ENCODE measurements at regions not wholly inside any gene's neighbourhood (a gene's known extent, or its start where the extent isn't known, plus 50 kb on each side); places are given as distances from the start of the nearest gene placed in this dataset.
"Not testable (repeated sequence)": the region's sequence is repeated elsewhere in the genome, so short reads cannot be mapped to it uniquely, and the experiment has no call there.

- Mint-ChIP-seq H3K9me3 (peaks cover 1% of the 10 kb centered on the region), H3K4me3 (no peak overlapping the region), H3K27ac (no peak overlapping the region), H3K36me3 (ENCODE audit: low read depth) (no peaks in the 10 kb centered on the region), H3K4me1 (no peaks in the 10 kb centered on the region), H3K27me3 (peaks cover 20% of the 10 kb centered on the region)
- no peak for ATAC-seq (replicated peaks)
Observed at GRCh38 chr5:108587821-108588220, 159.9 kb upstream of the FER start.

DNA sequence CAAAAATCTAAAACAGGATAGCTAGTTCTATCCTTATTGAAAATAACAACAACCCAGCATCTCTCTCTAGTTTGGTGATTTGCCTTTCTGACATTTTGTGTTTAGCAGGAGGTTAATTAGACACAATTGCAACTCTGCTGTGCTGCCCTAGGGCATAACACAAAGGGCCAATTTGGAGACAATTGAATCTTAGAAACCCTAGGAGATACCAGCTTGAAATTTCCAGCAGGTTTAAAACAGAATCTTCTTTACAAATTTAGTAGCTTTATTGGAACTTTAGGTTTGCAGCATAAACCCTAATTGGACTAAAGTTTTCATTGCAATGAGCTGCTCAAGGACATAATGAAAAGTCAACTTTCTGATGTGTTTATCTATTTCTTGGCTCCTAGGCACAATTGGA lies 166.7 kb upstream of the FER start:
- Mint-ChIP-seq H3K4me1 (no peaks in the 10 kb centered on the region), H3K4me3 (no peak overlapping the region), H3K27me3 (peaks cover 22% of the 10 kb centered on the region), H3K9me3 (no peaks in the 10 kb centered on the region), H3K27ac (no peak overlapping the region), H3K36me3 (ENCODE audit: low read depth) (no peaks in the 10 kb centered on the region)
- ATAC-seq (replicated peaks): no peak

DNA sequence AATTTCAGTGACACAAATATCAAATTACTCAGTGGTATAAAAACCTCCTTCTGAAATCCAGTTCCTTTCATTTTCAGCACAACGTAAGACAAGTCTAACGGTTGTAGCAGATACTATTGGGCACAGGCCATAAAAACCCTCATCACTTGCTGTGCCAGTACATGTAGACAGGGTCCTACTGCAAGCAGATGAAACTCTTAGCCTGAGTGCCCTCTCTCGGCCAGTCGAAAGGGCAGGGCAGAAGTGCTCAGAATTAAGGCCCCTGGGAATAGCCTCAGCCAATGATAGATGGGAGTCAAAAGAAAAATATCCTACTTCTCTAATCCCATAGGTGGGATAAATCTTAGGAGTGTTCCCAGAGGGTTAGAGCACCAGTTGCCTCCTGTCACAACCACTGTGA lies 168.5 kb upstream of the FER start:
- no peaks in the 10 kb centered on the region for H3K36me3 Mint-ChIP-seq (ENCODE audit: low read depth)
- no peaks in the 10 kb centered on the region for H3K4me1 Mint-ChIP-seq
- H3K4me3 Mint-ChIP-seq: no peak overlapping the region
- H3K27ac Mint-ChIP-seq: no peak overlapping the region
- H3K9me3 Mint-ChIP-seq: no peaks in the 10 kb centered on the region
- peaks cover 18% of the 10 kb centered on the region for H3K27me3 Mint-ChIP-seq
- no peak for ATAC-seq (replicated peaks)

DNA sequence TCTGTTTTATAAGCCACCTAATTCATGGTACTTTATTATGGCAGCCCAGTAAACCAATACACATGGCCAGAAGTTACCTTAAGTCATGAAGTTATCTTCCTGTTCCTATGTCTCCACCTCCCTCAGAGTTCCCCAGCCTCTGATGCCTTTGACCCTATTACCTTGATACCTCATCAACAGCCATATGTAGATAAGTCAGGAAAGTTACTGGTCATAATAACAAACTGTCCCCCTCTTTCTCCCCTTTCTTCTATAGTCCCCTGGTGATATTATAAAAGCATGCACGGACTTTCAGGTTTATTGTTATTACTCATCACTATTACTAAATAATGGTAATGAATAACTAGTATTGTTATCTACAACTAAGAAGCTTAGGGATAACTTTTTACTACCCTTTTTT lies 168.9 kb upstream of the FER start:
- H3K27me3 Mint-ChIP-seq: peaks cover 18% of the 10 kb centered on the region
- H3K4me1 Mint-ChIP-seq: no peaks in the 10 kb centered on the region
- H3K27ac Mint-ChIP-seq: no peak overlapping the region
- no peak for ATAC-seq (replicated peaks)
- H3K4me3 Mint-ChIP-seq: no peak overlapping the region
- no peaks in the 10 kb centered on the region for H3K9me3 Mint-ChIP-seq
- no peaks in the 10 kb centered on the region for H3K36me3 Mint-ChIP-seq (ENCODE audit: low read depth)

DNA sequence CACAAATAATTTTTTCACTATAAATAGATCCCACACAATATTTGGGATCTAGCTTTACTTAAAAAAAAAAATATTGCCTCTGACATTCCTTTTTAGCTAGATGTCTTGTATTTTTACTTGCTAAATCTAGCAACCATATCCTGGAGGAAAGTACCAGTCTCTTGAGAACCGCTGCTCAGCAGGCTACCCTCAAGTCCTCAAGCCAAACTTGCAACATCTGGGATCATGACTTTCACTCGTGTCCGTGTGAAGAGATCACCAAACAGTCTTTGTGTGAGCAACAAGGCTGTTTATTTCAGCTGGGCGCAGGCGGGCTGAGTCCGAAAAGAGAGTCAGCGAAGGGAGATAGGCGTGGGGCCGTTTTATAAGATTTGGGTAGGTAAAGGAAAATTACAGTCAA lies 180.3 kb upstream of the FER start:
- no peaks in the 10 kb centered on the region for H3K4me1 Mint-ChIP-seq
- ATAC-seq (replicated peaks): no peak
- no peak overlapping the region for H3K27ac Mint-ChIP-seq
- H3K9me3 Mint-ChIP-seq: no peaks in the 10 kb centered on the region
- no peaks in the 10 kb centered on the region for H3K36me3 Mint-ChIP-seq (ENCODE audit: low read depth)
- H3K27me3 Mint-ChIP-seq: peaks cover under 1% of the 10 kb centered on the region
- no peak overlapping the region for H3K4me3 Mint-ChIP-seq

DNA sequence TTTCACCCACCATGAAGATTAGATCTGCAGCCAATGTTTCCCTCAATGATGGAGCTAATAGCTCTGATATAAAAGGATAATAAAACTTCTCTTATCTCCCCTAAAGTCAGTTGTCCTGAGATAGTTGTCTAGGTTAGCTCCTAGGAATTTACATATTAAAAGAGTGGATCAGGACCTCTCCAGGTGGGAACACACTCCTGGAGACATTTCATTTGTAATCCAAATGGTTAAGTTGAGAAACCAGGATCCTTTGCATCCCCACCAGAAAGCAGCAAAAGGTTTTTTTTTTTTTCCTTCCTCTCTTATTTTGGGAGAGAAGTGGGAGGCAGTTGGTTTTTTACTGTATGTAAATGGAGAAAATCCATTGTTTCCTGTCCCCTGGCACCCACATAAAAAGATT lies 182.5 kb upstream of the FBXL17 start:
- Mint-ChIP-seq H3K4me3 (no peak overlapping the region), H3K4me1 (no peaks in the 10 kb centered on the region), H3K36me3 (ENCODE audit: low read depth) (no peaks in the 10 kb centered on the region), H3K9me3 (no peaks in the 10 kb centered on the region), H3K27me3 (no peaks in the 10 kb centered on the region), H3K27ac (no peak overlapping the region)
- no peak for ATAC-seq (replicated peaks)

- no peaks in the 10 kb centered on the region for H3K4me1 Mint-ChIP-seq
- ATAC-seq (replicated peaks): no peak
- H3K27ac Mint-ChIP-seq: no peak overlapping the region
- H3K9me3 Mint-ChIP-seq: no peaks in the 10 kb centered on the region
- no peaks in the 10 kb centered on the region for H3K36me3 Mint-ChIP-seq (ENCODE audit: low read depth)
- H3K4me3 Mint-ChIP-seq: no peak overlapping the region
- no peaks in the 10 kb centered on the region for H3K27me3 Mint-ChIP-seq
Observed at GRCh38 chr5:108562205-108562454, 180.2 kb upstream of the FBXL17 start.

DNA sequence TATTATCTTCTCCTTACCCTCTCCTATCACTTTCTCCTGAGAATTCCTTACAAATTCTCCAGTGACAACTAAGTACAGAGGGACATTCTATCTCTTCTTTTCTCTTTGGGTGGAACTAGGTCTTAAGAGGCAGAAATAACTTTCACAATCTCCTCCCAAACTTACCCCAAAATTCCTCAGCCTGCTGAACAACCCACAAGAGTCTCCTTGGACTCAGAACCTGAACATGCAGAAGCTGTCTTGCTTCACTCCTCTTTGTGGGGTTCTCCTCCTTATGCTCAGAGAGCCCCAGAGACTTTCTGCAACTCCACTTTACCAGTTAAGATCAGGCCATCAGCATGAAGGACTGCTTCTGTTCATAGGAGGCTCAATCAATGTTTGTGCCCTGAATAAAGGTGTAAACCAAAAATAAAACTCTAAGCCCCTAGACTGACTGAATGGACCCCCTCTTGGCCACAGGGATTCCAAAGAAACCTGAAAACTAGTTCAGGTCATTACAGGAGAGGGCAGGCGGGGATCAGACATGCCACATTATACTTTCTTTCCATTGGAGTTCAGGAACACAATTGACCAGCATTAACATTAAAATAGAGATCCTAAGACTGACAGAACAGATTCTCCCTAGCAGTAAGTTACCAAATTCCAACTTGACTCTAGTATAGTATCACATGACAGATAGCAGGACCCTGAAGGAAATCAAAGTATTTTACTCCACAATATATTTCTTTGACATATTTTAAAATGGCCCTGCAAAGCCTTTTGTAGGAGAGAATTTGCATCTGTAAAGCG lies 179.7 kb upstream of the FBXL17 start:
- no peaks in the 10 kb centered on the region for H3K4me1 Mint-ChIP-seq
- ATAC-seq (replicated peaks): no peak
- no peaks in the 10 kb centered on the region for H3K36me3 Mint-ChIP-seq (ENCODE audit: low read depth)
- H3K4me3 Mint-ChIP-seq: no peak overlapping the region
- no peaks in the 10 kb centered on the region for H3K9me3 Mint-ChIP-seq
- no peaks in the 10 kb centered on the region for H3K27me3 Mint-ChIP-seq
- H3K27ac Mint-ChIP-seq: no peak overlapping the region

DNA sequence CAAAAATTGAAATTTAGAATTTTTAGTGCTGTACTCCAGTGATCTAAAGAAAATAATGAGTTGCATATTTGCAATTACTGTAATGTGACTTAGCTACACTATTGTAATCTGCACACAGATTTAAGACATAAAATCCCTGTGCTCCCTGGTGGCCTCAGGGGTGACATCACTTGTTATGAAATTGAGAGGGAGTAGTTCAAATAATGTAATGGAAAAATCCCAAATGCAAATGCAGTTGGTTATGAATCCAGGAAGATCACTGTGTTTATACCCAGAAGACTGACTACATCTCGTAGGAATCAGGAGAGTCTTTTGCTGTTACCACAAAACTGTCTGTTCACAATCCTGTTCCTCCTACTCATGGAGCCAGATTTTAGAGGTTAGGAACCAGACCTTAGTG lies 178.7 kb upstream of the FBXL17 start:
- no peaks in the 10 kb centered on the region for H3K4me1 Mint-ChIP-seq
- ATAC-seq (replicated peaks): no peak
- no peaks in the 10 kb centered on the region for H3K9me3 Mint-ChIP-seq
- no peak overlapping the region for H3K27ac Mint-ChIP-seq
- H3K36me3 Mint-ChIP-seq (ENCODE audit: low read depth): no peaks in the 10 kb centered on the region
- no peaks in the 10 kb centered on the region for H3K27me3 Mint-ChIP-seq
- H3K4me3 Mint-ChIP-seq: no peak overlapping the region

DNA sequence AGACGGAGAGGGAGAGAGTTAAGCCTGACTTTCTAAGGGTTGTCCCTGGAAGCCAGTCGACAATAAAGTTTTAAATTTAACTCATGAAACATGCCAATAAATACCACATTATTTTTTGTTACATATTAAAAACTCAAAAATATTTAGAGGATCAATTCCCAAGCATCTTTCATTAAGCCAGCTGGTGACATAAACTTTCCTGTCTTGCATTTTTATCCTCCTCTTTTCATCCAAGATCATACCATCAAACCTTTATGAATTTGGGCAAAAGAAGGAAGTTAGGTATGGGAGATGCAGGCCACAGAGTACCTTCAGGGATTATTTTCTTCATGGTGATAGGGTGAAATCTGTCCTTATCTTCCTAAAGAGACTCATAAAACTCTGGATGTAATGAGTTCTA lies 178.3 kb upstream of the FBXL17 start:
- no peaks in the 10 kb centered on the region for H3K36me3 Mint-ChIP-seq (ENCODE audit: low read depth)
- H3K9me3 Mint-ChIP-seq: no peaks in the 10 kb centered on the region
- H3K27ac Mint-ChIP-seq: no peak overlapping the region
- no peak for ATAC-seq (replicated peaks)
- no peaks in the 10 kb centered on the region for H3K4me1 Mint-ChIP-seq
- no peak overlapping the region for H3K4me3 Mint-ChIP-seq
- no peaks in the 10 kb centered on the region for H3K27me3 Mint-ChIP-seq

- not testable (repeated sequence) for H3K4me1 Mint-ChIP-seq; H3K27me3 Mint-ChIP-seq; H3K9me3 Mint-ChIP-seq; H3K27ac Mint-ChIP-seq; H3K4me3 Mint-ChIP-seq; H3K36me3 Mint-ChIP-seq (ENCODE audit: low read depth); ATAC-seq (replicated peaks)
Observed at GRCh38 chr5:108558840-108559239, 176.9 kb upstream of the FBXL17 start.

DNA sequence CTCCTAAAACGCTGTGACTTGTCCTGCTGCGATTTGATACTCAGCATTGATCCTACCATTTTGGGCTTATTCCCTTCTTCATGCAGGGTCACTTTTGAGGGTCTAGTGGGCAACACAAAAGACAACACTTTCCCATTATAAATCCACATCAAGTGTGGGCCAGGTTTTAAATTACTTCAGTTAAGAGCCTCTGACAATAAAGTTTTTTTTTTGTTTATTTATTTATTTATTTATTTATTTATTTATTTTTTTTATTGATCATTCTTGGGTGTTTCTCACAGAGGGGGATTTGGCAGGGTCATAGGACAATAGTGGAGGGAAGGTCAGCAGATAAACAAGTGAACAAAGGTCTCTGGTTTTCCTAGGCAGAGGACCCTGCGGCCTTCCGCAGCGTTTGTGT lies 176.2 kb upstream of the FBXL17 start:
- not testable (repeated sequence) for H3K9me3 Mint-ChIP-seq; ATAC-seq (replicated peaks); H3K27ac Mint-ChIP-seq; H3K36me3 Mint-ChIP-seq (ENCODE audit: low read depth); H3K27me3 Mint-ChIP-seq; H3K4me3 Mint-ChIP-seq; H3K4me1 Mint-ChIP-seq

GRCh38 chr5:108557686-108558085 lies 175.8 kb upstream of the FBXL17 start:
- Mint-ChIP-seq H3K9me3 (no peaks in the 10 kb centered on the region), H3K36me3 (ENCODE audit: low read depth) (no peaks in the 10 kb centered on the region)
- ATAC-seq (replicated peaks): no peak

GRCh38 chr5:108556441-108557145 lies 174.7 kb upstream of the FBXL17 start:
- ATAC-seq (replicated peaks): no peak
- H3K9me3 Mint-ChIP-seq: no peaks in the 10 kb centered on the region
- H3K27ac Mint-ChIP-seq: no peak overlapping the region
- H3K4me3 Mint-ChIP-seq: no peak overlapping the region
- no peaks in the 10 kb centered on the region for H3K4me1 Mint-ChIP-seq
- no peaks in the 10 kb centered on the region for H3K36me3 Mint-ChIP-seq (ENCODE audit: low read depth)
- H3K27me3 Mint-ChIP-seq: no peaks in the 10 kb centered on the region

More at GRCh38 chr5:108557686-108558085, 175.8 kb upstream of the FBXL17 start:
- Mint-ChIP-seq H3K27me3 (no peaks in the 10 kb centered on the region), H3K4me3 (no peak overlapping the region), H3K27ac (no peak overlapping the region), H3K4me1 (no peaks in the 10 kb centered on the region)

DNA sequence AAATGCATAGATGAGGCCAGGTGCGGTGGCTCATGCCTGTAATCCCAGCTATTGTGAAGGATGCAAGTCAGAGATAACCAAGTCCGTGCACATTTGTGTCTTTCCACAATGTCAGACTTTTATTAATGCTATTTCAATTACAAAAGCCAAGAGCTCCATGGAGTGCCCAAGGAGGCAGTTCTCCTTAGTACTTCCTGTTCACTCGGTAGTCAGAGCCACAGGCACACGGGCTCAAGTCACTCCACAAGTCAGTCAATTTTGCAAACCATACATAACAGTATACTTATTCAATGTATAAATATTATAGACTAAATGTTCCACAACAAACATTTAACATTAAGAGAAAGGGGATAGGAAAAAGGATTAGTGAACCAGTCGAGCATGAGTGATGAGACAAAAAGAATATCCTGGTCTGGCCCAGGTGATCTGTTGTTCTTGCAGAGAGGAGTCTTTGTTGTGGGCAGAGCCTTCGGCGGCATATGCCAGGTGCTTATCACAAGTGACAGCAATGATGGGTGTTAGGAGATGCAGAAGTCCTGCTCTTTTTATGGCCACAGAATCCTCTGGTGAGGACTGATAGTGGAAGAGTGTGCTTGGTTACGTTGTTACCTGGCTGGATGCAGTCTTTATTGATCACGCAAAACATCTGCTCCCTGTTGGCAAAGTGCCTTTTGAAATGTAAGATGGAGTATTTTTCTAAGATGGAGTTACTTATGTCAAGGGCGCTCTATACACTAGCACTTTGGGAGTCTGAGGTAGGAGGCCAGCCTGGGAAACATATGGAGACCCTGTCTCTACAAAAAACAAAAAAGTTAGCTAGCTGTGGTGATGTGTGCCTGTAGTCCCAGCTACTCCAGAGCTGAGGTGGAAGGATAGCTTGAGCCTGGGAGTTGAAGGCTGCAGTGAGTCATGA lies 167.0 kb upstream of the FBXL17 start:
- Mint-ChIP-seq H3K27ac (no peak overlapping the region), H3K4me3 (no peak overlapping the region), H3K36me3 (ENCODE audit: low read depth) (no peaks in the 10 kb centered on the region), H3K4me1 (no peaks in the 10 kb centered on the region), H3K9me3 (no peaks in the 10 kb centered on the region), H3K27me3 (peaks cover 3% of the 10 kb centered on the region)
- ATAC-seq (replicated peaks): no peak

All from activated T-helper 17 cell treated with anti-CD3 and anti-CD28 coated beads, Interleukin-2, amount 50 U/mL, for 72 hours (primary cell).